NCI-H82 treated with DMSO at 0.1 percent for 48 hours (cell line): ENCODE measurements at regions not wholly inside any gene's neighbourhood (a gene's known extent, or its start where the extent isn't known, plus 50 kb on each side); places are given as distances from the start of the nearest gene placed in this dataset.

Source experiments
- DNase-seq: peaks from one replicate; lab custom pipeline; 2025; ENCODE audit not compliant: unreplicated experiment; lab: John Stamatoyannopoulos, UW

DNA sequence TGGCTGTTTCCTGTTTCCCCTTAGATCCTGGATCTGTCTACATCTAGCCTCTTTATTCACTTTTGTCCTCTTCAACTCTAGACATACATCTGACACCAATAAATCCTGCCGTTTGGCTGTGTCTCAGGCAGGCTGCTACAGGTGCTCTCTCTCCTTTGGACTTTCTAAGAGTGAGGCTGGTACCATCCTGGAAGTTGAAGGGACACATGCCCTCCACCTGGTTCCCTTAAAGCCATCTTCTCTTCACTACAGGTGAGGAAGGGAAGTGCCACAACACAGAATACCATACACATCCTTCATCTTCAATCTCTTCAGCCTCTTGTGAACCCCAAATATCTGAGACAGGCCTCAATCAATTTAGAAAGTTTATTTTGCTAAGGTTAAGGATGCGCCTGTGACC, 137.9 kb downstream of the BACH1 start:
- no peak for DNase-seq

- no peak for DNase-seq
These were observed 142.9 kb downstream of the BACH1 start for GRCh38 chr21:29441651-29442050.

DNA sequence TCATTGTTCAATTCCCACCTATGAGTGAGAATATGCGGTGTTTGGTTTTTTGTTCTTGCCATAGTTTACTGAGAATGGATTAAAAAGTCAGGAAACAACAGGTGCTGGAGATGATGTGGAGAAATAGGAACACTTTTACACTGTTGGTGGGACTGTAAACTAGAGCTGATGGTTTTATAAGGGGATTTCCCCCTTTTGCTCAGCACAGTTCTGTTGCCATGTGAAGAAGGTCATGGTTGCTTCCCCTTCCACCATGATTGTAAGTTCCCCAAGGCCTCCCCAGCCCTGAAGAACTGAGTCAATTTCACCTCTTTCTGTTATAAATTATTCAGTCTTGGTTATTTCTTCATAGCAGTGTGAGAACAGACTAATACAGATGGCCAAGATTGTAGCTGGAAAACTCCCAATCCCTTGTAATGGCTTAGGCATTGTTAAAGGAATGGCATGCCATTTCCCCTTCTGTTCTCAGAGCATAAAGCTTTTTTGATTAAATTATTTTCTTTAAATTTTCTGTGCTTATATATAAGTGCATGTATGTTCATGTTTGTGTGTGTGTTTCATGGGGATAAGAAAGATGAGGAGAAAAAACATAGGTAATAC, 144.8 kb downstream of the BACH1 start:
- no peak for DNase-seq

GRCh38 chr21:29448766-29449165, 150.0 kb downstream of the BACH1 start:
- DNase-seq, result no peak

- no peak for DNase-seq
These were observed 150.7 kb downstream of the BACH1 start for GRCh38 chr21:29449306-29449950.

- no peak for DNase-seq
These were observed 151.3 kb downstream of the BACH1 start for GRCh38 chr21:29450058-29450457.

GRCh38 chr21:29453511-29453910, 154.8 kb downstream of the BACH1 start:
- DNase-seq, result no peak

DNA sequence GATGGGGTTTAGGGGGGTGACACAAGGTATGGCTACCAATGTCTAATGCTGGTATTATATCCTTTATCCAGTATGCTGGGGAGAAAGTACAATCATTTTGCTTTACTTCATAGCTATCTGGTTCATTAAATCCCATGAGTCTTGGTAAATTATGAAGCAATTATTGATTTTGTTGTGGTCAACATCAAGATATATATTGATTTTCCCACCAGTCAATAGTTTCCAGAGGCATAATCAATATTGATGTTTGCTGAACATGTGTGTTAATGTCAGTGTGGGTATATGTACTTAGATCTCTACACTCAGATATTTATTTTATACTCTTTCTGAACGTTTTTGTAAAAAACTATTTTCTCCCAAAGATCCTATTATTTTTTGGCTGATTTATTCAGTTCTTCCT, 155.5 kb downstream of the BACH1 start:
- no peak for DNase-seq

GRCh38 chr21:29462479-29462878, 163.8 kb downstream of the BACH1 start:
- DNase-seq, result no peak

DNA sequence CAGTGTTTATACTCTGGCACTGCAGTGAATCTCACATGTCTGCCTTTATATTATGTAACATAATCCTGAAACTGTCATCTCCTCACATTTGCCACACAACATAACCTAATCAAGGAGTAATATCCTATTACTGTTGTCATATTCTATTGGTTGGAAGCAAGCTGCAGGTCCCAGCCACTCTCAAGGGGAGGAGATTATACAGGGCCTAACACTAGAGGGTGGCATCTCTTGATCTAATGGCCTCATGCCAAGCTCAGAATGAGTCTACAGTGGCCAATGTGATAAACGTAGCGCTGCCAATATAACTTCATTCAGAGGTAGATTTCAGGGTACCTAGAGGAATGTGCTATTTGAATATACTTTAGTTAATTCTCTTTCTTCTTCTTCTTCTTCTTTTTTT, 166.8 kb downstream of the BACH1 start:
- peak; percentile 31 for DNase-seq

GRCh38 chr21:29466532-29466931, 167.8 kb downstream of the BACH1 start:
- DNase-seq, result no peak

DNA sequence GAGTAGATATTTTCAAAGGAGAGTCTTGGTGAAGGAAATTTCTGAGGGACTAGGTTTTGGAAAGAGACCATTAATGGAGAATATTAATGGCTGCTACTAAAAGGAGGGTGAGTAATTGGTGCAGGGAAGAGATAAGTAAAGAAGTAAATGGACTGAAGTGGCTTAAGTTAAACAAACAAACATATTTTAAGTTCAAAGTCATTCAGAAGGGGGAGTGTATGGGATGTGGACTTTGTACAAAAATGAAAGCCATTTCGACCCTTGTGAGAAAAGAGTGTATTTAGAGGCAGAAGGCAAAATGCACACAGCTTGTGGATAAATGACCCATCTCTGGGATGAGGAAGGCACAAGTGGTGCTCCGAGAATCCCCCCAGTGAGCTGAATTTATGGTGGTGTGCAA, 171.7 kb downstream of the BACH1 start:
- DNase-seq, result no peak

DNA sequence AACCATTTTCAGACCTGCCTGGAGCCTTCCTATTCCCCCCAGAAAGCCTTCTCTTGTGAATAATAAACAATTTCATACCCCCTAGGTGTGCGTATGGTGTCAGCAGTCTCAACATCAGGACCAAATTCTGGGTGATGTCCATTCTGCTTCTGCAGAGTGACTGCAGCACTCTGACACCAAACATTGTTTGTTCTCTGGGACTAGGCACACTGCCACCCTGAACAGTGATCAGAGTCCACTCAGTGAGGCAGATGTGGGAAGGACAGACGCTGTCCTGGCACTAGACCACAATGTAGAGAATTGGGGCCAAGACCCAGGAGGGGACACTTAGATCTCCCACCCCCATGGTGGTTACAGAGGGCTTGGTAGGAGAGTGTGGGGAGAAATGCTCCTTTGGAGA, 175.1 kb downstream of the BACH1 start:
- no peak for DNase-seq

DNA sequence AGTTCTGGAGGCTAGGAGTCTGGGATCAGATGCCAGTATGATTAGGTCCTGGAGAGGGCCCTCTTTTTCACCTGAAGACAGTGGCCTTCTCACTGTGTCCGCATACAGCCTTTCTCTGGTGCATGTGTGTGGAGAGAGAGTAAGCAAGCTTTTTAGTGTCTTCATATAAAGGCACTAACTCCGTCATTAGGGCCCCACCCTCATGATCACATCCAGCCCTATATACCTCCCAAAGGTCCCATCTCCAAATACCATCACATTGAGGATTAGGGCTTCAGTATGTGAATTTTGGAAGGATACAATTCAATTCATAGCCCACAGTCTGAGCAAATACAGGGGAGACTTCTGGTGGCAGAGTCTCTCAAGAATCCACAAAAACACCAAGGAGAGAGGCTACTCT, 176.6 kb downstream of the BACH1 start:
- DNase-seq, result no peak

DNA sequence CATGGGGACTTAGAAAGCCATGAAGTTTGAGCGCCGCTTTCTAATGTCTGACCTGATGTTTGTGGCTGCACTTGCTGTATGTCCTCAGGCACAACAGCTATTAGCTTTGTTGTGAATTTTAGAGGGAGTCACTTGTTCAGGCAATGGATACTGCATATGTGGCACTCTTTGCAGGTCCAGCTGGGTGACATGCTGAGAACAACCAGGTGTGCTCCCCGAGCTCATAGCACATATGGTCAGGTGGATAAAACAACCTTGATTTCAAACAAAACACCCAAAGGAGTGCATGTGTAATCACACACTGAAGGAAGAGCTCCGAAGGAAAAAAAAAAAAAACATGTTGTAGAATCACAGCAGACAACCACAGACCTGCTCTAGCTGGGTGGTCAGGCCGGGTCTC, 178.6 kb downstream of the BACH1 start:
- DNase-seq, result no peak

GRCh38 chr21:29477941-29478340, 179.2 kb downstream of the BACH1 start:
- no peak for DNase-seq

GRCh38 chr21:29481081-29481480, 182.4 kb downstream of the BACH1 start:
- DNase-seq, result no peak

- no peak for DNase-seq
These were observed 182.9 kb downstream of the BACH1 start for GRCh38 chr21:29481641-29482040.

GRCh38 chr21:29486306-29486807, 187.6 kb downstream of the BACH1 start:
- DNase-seq, result no peak
